ENCODE measurements at regions not wholly inside any gene's neighbourhood (a gene's known extent, or its start where the extent isn't known, plus 50 kb on each side); places are given as distances from the start of the nearest gene placed in this dataset.

GRCh38 chrX:82031250-82031649, 829.3 kb downstream of the SH3BGRL start:
- TF ChIP-seq EZH2phosphoT487 (IDR thresholded peaks at IDR 0.05; ENCODE audit: insufficient read depth, low read depth) (no peak), EZH2 (IDR thresholded peaks at IDR 0.05; ENCODE audit: insufficient read depth, poor library complexity, severe bottlenecking) (no peak)

Data from GM23248 (cell line).